GM21717 (cell line): ENCODE measurements at regions not wholly inside any gene's neighbourhood (a gene's known extent, or its start where the extent isn't known, plus 50 kb on each side); places are given as distances from the start of the nearest gene placed in this dataset.
A peak's percentile ranks its signal among the peaks of the same experiment; 100 is the strongest.

Experiments used
- ATAC-seq: cut with Tn5 transposase; IDR thresholded peaks from one replicate; pipeline ENCODE4 v1.9.1; 2021; ENCODE audit warnings: mild to moderate bottlenecking, moderate library complexity; ENCODE audit not compliant: unreplicated experiment

DNA sequence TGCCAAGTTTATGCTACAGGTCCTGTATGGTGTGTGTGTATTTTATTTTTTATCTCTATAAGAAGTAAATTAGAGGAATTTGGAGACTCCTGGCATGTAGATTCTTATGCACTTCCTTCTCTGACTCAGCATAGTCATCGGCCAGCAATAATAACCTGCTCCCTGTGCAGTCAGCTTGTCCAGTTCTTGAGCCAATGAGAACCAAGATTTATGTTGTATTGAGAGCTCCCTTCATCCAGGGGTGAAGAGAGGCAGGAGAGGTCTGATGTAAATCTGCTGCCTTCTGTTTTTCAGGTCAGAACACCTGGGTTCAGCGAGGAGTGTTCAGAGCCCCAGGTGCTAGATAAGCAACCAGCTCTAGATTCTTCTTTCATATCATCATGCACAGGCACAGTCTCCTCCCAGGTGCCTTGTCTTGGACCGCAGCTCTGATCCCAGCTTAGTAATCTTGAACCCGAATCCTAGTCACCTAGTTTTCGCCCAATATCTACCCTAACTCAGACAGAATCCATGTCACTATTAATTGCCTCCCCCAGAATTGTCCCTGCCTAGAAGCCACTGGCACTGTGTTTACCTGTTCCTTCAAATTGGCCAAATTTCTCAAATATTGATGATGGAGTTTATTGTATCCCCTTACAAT is 328.2 kb upstream of the NCAM1 start:
- no peak for ATAC-seq

DNA sequence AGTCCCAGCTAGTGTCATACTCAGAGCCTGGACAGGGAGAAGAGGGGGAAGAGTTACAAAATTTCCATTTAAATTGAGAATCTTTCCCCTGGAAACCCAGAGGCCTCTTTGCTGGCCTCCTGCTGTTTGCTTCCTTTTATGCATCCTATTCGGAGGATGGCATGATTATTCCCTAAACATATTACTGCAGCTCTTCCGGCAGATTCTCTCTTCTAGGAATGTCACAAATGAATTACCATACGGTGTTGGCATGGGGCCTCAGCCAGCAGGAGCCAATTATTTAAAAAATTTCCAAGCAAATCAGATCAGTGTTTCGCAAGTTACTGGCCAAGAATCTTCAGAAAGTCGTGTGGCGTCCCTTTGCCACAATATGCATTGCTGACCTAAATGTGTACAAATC is 326.7 kb upstream of the NCAM1 start:
- ATAC-seq: no peak

DNA sequence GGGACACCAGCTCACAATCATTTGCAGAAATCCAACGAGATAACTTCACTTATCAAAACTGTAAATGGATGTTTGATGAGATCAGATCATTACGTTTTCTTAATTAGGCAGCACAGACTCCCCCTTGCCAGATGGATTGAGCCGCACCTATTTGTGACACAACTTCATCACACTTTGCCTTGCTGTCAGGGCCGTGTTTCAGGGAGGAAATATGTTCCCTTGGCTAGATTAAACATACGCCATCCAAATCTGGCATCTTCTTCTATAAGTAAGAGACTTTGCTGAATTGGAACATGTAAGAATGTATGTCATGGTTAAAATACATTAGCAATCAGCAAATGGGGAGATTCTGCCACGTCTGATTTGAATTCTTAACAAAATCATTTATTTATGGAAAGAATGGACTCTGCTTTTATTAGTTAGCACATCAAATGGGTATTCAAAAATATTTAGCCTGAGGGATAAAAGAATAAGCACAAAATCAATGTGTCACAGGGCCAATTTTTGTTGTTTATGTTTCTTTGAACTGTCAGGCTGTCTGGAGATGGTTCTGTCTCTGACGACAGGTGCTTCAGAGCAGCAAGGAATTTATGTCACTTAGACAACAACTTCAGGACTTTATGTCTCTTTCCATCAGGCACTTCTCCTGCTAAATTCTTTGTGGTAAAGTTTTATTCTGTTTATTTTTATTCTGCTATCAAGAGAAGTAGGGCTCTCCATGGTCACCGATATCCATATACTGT is 326.1 kb upstream of the NCAM1 start:
- ATAC-seq: no peak

DNA sequence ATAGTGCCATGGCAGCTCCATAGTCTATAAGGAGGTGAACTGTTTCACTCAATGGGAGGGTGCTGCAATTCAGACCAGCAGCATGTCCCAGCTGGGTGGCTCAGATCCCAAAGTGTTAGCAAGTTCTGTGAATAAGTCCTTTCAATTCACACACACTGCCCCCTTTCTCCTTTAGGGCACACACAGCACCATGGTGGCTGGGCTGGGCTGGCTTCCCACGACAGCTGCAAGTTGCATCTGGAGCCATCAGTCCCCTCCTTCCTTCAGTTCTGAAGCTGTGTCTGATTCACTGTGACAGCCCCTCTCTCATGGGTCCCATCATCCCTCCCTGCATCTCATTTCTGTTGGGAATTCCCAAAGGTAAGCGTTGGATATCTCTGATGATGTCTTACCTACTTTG is 324.1 kb upstream of the NCAM1 start:
- no peak for ATAC-seq

DNA sequence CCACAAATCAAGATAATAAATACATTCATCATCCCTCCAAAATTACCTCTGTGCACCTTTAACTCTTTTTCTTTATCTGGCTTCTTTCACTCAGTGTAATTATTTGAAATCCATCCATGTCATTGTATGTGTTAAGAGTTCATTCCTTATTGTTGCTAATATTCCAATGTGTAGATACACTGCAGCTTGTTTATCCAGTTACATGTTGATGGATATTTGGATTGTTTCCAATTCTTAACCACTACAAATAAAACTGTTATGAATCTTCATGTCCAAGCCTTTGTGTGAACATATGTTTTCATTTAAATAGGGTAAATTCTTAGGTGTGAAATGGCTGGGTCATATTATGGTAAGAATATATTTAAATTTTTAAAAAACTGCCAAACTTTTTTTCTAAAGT is 323.3 kb upstream of the NCAM1 start:
- ATAC-seq: no peak

DNA sequence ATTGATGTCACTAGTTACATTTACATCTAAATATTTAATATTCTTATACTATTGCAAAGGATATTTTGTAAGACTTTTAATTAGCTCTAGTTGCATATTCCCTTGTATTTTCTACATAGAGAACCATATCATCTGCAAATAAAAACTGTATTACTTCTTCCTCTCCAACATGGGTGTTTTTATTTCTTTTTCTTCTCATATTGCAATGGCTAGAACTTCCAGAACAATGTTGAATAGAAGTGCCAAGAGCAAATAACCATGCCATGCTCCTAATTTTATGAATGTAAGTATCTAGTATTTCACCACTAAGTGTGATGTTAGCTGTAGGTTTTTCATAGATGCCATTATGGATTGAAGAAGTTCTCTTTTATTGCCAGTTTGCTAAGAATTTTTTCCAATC is 321.8 kb upstream of the NCAM1 start:
- ATAC-seq: no peak

DNA sequence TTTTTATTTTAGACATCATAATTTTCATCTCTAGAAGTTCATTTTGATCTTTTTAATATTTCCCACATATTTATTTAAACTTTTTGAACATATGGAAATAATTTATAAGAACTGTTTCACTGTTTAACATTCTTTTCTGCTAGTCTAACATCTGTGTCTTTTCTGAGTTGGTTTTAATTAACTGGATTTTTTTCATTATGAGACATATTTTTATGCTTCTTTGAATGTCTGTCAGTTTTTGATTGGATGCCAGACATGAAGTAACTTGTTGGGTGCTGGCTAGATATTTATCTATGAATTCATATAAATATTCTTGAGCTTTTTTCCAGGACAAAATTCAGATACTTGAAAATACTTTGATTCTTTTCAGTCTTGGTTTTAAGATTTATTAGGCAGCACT is 317.8 kb upstream of the NCAM1 start:
- no peak for ATAC-seq

DNA sequence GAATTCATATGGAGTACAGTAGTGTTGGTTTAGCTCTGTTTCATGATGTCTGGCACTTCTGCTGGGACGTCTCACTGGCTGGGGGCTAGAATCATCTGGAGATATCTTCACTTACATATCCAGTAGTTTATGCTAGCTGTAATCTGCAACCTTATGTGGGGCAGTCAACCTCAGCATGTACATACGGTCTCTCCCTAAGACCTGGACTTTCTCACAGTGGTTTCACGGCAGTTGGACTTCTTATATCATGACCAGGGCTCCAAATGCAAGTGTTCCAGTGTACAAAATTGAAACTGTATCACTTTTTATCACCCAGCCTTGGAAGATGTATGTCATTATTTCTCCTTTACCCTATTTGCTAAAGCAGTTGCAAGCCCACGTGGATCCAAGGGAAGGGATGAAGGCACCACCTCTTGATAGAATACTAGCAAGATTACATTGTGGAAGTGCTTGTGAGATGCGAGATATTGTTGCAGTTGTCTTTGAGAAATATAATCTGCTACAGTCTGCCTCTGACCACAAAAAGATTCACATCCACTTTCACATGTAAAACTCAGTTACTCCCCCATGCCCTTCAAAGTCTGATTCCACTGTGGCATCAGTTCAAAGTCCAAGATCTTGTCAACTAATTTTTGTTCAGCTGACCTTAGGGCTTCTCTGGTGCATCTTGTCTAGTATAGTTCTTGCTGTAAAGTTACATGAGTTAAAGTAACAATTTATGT is 316.6 kb upstream of the NCAM1 start:
- peak; percentile 69 for ATAC-seq

DNA sequence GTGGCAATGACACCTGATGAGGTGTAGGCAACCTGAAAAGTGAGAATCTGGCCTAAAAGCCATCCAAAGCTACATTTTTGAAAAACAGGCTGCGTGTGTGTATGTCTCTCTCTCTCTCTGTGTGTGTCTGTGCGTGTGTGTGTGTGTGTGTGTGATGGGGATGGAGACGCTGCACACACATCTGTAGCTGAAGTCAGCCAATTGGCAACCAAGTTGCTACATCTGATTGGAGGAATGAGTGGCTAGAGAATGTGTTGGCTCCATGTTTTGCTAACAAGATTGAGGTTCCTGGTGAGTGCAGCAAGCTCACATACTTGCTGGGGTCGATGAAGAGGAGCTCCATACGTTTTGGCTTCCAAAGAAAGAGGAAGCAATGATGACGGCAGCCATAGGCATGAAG is 311.4 kb upstream of the NCAM1 start:
- ATAC-seq: no peak

DNA sequence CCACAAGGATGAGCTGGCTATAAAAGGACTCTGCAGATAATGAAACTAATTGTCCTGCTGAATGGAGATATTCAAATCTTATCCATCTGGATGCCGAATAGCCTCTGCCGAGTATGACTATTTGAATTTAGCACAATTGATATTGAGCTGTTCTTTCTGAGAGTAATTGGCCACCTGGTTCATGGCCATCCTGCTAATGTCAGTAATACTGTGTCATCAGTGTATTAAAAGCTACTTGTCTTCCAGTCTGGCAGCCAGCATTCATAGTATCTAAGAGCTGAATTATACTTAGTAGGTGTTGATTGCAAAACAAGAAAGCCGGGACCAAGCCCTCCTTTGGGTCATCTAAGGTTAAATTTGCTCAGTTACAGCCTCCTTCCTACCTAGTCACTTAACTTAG is 310.7 kb upstream of the NCAM1 start:
- ATAC-seq: no peak

DNA sequence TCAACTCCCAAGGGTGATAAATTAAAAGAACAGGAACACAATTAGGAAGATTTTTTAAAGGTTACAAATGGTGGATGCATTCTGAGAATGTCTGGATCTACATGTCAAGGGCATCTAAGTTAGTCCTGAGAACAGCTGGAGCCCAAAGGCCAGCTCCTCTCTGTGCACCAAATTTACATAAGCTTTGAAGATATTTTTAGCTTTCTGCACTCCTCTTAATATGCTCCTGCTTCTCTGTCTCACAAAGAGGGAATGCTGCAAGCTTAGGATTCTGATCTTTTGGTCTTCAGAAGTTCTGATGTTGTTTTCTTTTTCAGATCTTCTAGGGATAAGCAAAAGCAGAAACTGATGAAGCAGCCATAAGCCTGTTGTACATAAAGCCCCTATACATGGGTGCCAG is 309.8 kb upstream of the NCAM1 start:
- ATAC-seq: no peak

DNA sequence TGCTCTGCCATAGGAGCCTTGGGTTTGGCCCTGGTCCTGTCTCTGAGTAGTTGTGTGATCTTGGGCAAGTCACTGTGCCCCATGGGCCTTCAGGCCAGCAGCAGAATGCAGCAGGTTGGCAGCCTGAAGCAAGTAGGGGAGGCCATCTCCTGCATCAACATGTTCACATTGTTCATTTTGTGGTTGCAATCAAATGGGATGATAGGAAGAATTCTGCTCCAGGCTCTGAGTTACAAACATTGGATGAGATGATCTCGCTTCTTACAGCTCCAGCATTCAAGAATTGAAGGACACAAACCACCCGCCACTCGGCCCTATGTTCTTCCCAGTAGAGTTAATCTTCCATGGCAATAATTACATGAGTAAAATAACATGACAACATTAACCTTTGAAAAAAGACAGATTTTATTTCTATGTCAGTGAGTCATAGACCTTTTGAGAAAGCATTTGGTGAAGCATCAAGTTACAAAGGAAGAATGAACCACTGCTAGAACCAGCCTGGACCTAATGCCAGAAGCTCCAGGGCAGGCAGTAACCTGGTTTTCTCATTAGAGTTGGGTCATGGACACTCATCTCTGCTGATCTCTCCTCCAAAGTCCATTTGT is 308.3 kb upstream of the NCAM1 start:
- ATAC-seq: no peak

DNA sequence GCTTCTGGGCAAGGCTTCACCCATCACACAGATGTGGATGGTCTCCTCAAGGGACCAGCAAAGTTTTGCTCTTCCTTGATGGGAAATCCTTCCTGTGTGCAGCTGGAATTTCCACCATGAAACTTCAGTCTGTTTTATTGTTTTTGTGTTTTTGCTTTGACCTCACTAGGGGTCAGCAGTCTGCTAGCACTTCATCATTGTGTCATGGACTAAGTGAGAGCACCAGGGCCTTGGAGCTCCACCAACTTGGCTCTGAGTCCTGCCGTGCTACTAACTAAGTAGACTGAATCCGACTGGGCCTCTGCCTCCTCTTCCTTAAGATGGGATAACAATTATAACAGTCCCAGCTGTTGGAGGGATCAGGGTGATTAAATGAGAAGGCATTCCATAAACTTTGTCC is 305.8 kb upstream of the NCAM1 start:
- ATAC-seq: no peak

DNA sequence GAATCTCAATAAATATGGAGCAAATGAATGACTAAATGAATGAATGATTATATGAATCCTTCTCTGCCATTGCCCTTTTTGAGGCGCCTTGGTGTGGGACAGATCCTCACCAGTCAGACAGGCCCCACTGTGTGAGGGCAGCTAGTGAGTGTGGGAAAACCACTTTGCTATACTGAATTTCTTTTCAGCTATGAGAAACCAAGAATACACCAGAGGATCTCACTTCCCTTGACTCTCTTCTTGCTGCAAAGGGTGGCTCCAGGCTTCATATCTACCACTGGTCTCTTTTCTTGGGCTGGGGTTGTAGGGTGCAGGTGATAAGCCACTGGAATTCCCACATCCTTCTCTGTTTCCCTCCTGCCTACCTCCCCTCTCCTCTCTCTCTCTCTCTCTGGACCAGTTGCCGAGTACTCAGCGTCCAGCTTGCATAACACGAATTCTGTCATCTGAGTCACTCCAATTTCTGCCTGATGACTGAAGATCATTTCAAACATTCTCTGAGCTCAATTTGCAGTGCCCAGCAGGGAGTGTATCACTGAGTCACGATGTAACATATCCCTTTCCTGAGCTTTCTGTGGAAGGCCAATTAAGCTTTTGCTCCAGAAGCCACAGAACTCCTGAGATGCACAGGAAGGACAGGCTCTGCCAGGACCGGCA is 304.3 kb upstream of the NCAM1 start:
- ATAC-seq: no peak

DNA sequence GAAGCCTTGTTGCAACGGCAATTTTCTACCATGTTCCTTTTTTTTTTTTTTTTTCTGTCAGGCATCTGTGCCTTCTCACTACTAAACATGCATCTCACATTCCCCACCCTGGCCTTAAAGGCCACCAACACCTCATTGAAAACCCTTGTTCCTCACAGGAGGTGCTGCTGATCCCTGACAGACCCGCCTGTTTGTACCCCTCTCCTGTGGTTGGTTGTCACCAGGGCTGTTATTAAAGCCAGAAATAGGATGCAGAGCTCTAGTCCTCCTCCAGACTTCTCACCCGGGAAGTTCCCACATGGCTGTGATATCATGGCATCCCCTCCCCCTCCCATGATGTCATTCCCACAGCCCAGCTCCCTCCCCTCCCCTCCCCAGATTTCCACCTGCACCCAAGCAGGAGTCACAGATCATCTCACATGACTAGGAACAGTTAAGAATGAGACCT is 302.8 kb upstream of the NCAM1 start:
- ATAC-seq: no peak

DNA sequence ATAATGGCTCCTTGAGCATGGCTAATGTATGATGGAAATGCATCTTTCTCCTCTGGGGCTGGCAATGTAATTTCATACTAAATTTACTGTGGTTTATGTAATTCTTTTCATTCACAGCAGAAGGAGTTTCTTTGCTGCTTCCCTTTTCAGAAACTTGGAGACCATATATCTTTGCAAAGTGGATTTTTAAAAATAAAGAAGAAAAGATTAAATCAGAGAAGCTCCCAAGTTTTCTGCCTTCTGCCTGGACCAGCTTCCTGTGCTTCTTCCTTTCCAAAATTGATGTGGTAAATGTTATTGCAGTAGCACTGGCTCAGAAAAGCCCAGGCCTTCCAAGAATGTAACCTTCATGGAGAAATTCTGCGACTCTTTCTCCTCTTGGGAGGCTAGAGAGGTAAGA is 300.1 kb upstream of the NCAM1 start:
- ATAC-seq: no peak

DNA sequence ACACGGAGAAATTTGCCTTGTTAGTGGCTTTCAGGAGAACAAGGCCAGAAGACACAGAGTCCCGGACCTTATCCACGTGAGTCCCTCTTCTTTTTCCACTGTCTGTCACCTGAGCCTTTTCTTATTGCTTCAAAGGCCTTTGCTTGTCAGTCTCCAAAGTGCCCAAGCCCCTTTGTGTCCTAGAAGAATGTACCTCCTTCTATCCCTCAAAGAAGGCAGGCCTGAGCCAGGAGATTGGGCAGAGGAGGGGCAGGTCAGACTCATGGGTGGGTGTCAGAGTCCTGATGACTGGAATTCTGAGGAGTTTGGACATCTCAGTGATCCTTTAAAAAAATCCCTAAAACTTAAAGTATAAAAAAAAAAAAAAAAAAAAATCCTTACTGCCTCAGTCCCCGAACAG is 299.6 kb upstream of the NCAM1 start:
- ATAC-seq: no peak

DNA sequence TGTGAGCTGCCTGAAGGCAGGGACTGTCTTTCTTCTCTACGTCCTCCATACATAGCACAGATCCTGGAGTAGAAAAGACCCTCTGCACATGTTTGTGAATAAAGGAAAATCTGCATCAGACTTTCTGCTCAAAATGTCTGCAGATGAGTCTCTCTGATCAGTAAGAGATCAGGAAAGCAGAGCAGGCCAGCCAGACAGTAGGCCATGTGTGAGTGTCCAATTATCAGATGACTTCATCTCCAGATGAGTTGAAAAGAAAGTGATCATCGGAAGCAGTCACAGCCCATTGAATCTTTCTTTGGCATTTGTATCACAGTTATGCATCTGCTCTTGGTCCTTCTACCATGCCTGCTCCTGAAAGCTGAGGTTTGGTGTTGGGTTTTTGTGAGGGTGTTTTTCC is 298.7 kb upstream of the NCAM1 start:
- no peak for ATAC-seq

DNA sequence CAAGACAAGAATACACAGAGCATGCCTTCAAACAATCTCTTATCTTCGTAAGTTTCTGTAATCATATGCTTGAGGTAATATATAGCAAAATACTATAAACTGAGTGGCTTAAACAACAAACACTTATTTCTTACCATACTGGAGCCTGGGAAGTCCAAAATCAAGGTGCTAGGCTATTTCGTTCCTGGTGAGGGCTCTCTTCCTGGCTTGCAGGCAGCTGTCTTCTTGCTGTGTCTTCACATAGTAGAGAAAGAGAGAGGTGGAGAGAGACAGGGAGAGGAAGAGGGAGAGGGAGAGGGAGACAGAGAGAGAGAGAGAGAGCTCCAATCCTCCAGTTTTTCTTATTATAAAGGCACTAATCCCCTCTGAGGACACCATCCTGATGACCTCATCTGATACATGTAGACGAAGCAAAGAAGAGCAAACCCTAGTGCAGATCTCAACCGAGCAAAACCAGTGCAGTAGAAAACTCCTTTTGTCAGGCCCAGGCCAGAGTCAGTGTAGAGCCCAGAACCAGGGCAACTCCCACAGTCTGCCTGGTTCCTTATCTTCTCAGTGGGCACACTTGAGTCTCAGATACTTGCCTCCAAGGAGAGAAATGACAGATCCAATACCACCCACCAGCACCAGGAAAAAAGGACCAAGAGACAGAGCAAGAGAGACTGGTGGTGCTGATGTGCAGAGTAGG is 297.1 kb upstream of the NCAM1 start:
- no peak for ATAC-seq

DNA sequence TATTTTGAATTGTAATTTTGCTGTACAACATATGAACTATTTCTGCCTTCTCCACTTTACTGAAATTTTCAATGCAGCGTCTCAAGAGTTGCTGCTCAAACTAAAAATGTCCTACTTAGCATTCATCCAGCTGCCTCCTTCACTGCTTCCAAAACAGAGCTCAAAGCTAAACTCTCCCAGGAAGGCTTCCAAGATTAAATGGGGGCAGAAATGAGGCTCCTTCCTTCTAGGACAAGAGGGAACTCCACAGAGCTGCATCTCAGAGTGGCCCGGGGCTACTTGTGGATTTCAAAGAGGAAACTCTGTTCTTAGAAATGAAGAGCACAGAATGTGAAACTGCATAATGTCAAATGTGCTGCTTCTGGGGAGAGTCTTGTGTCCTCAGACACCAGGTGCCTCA is 295.9 kb upstream of the NCAM1 start:
- no peak for ATAC-seq

DNA sequence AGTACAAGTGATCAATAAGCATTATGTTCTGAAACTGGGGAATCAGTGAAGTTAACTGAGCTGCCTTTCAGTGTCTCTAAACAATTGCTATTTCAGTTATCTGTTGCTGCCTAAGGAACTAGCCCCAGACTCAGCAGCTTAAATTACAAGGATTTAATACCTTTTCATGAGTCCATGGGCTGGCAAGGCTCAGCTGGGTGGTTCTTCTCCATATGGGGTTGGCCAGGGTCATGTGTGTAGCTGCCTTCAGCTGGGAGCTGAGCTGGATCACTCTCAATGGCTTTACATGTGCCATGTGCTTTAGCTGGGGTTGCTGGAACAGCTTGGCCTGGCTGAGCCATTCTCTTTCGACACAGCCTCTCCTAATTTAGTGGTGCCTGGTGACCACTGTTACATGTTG is 295.0 kb upstream of the NCAM1 start:
- ATAC-seq: no peak
